ENCODE measurements at regions not wholly inside any gene's neighbourhood (a gene's known extent, or its start where the extent isn't known, plus 50 kb on each side); places are given as distances from the start of the nearest gene placed in this dataset.
"Not testable (repeated sequence)": the region's sequence is repeated elsewhere in the genome, so short reads cannot be mapped to it uniquely, and the experiment has no call there.

- DNase-seq: no peak
These were observed 70.7 kb upstream of the TMEM18 start for GRCh38 chr2:747762-748351.

- DNase-seq: no peak
These were observed 69.5 kb upstream of the TMEM18 start for GRCh38 chr2:746697-747096.

- DNase-seq: no peak
These were observed 66.9 kb upstream of the TMEM18 start for GRCh38 chr2:744088-744487.

- no peak for DNase-seq
These were observed 65.0 kb upstream of the TMEM18 start for GRCh38 chr2:742221-742620.

- DNase-seq: no peak
These were observed 63.9 kb upstream of the TMEM18 start for GRCh38 chr2:741195-741496.

- DNase-seq: not testable (repeated sequence)
These were observed 63.4 kb upstream of the TMEM18 start for GRCh38 chr2:740322-741194.

GRCh38 chr2:739864-740321 lies 62.7 kb upstream of the TMEM18 start:
- DNase-seq: not testable (repeated sequence)

- DNase-seq: no peak
These were observed 59.7 kb upstream of the TMEM18 start for GRCh38 chr2:736939-737338.

- no peak for DNase-seq
These were observed 58.5 kb upstream of the TMEM18 start for GRCh38 chr2:735670-736218.

GRCh38 chr2:734496-734895 lies 57.3 kb upstream of the TMEM18 start:
- no peak for DNase-seq

GRCh38 chr2:733495-733894 lies 56.3 kb upstream of the TMEM18 start:
- no peak for DNase-seq

- DNase-seq: no peak
These were observed 55.8 kb upstream of the TMEM18 start for GRCh38 chr2:733001-733400.

- no peak for DNase-seq
These were observed 54.5 kb upstream of the TMEM18 start for GRCh38 chr2:731711-732110.

- no peak for DNase-seq
These were observed 52.2 kb upstream of the TMEM18 start for GRCh38 chr2:729376-729861.

GRCh38 chr2:728165-728564 lies 51.0 kb upstream of the TMEM18 start:
- DNase-seq: no peak

- no peak for DNase-seq
These were observed 49.9 kb upstream of the TMEM18 start for GRCh38 chr2:727071-727470.
